Activated naive CD8-positive, alpha-beta T cell treated with anti-CD3 and anti-CD28 coated beads, Interleukin-2, amount 50 U/mL, for 24 hours (primary cell): ENCODE measurements at regions not wholly inside any gene's neighbourhood (a gene's known extent, or its start where the extent isn't known, plus 50 kb on each side); places are given as distances from the start of the nearest gene placed in this dataset.
"Not testable (repeated sequence)": the region's sequence is repeated elsewhere in the genome, so short reads cannot be mapped to it uniquely, and the experiment has no call there.

ENCODE experiments used
- ATAC-seq: fragments of 150-1000 bp; cut with Tn5 transposase; one replicate; pipeline ENCODE4 v1.10.0; 2021
- DNase-seq: peaks from one replicate; pipeline ENCODE4 v3.0.0; 2021
- H3K27ac Mint-ChIP-seq: one replicate; pipeline ENCODE4 v1.8.0; 2021; ENCODE audit warnings: mild to moderate bottlenecking, mixed read lengths
- H3K27me3 Mint-ChIP-seq: one replicate; pipeline ENCODE4 v1.8.0; 2021; ENCODE audit warnings: mixed read lengths
- H3K36me3 Mint-ChIP-seq: one replicate; pipeline ENCODE4 v1.8.0; 2021; ENCODE audit warnings: low read depth, mixed read lengths
- H3K4me1 Mint-ChIP-seq: one replicate; pipeline ENCODE4 v1.8.0; 2021; ENCODE audit warnings: mixed read lengths
- H3K4me3 Mint-ChIP-seq: one replicate; pipeline ENCODE4 v1.8.0; 2021; ENCODE audit warnings: mild to moderate bottlenecking, moderate library complexity, mixed read lengths
- H3K9me3 Mint-ChIP-seq: one replicate; pipeline ENCODE4 v1.8.0; 2021; ENCODE audit warnings: mixed read lengths

DNA sequence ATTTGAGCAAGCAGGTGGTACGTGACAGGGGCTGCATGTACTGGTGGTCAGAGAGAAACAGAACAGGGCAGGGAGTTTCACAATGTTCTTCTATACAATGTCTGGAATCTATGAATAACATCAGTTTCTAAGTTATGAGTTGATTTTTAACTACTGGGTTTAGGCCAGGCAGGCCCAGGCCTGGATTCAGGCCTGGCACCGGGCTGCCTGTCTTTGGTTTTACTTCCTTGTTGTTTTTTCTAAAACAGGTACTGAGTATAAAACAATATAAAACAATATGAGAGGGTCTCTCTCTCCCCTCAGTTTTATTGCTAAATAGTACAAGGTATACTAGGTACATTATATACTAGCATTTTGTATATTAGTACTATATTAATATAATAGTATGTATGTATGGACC is 742.7 kb upstream of the FAT3 start:
- DNase-seq, H3K4me3 Mint-ChIP-seq, ATAC-seq, H3K27ac Mint-ChIP-seq, H3K27me3 Mint-ChIP-seq, H3K36me3 Mint-ChIP-seq, H3K4me1 Mint-ChIP-seq: not testable (repeated sequence)
- peaks cover 39% of the 10 kb centered on the region for H3K9me3 Mint-ChIP-seq

DNA sequence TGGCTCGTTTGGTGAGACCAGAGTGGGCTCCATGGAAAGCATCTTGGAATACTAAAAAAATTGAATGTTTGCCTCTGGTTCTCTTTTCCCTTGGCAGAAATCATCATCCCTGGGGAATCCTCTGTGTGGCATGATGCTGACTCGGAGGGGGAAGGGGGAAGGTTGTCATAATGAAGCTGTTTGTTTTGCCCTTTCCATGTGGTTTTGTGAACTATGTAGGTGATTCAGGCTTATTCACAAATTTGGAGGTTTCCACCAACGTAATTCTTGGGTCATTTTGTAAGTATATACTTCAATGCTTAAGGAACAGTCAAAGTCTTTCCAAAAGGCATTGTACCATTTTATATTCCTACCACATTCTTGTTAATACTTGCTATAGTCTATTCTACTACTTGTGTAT is 754.0 kb upstream of the FAT3 start:
- DNase-seq (no peak), ATAC-seq (no peak)
- Mint-ChIP-seq H3K4me3 (no peak overlapping the region), H3K4me1 (no peaks in the 10 kb centered on the region), H3K36me3 (no peaks in the 10 kb centered on the region), H3K9me3 (peaks cover 3% of the 10 kb centered on the region), H3K27me3 (no peaks in the 10 kb centered on the region), H3K27ac (no peak overlapping the region)

DNA sequence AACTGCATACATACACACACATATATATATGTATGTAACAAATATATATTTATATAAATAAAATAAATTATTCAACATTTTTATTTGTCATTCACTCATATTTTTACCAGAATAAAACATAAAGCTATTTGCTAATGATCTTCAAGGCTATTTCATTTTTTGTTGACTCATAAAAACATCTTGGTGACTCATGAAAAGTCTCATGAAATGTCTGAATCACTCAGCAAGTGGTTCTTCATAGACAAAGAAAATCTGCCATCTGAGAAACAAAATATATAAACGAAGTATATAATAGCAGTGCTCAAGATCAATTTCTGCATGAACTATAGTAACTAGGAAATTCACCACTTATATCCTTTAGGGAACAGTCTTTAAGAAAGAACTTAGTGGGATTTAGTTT is 764.8 kb upstream of the FAT3 start:
- DNase-seq = no peak
- no peaks in the 10 kb centered on the region for H3K27me3 Mint-ChIP-seq
- H3K36me3 Mint-ChIP-seq = no peaks in the 10 kb centered on the region
- H3K27ac Mint-ChIP-seq = no peak overlapping the region
- H3K4me1 Mint-ChIP-seq = no peaks in the 10 kb centered on the region
- no peak overlapping the region for H3K4me3 Mint-ChIP-seq
- no peak for ATAC-seq
- H3K9me3 Mint-ChIP-seq = peaks cover 4% of the 10 kb centered on the region

DNA sequence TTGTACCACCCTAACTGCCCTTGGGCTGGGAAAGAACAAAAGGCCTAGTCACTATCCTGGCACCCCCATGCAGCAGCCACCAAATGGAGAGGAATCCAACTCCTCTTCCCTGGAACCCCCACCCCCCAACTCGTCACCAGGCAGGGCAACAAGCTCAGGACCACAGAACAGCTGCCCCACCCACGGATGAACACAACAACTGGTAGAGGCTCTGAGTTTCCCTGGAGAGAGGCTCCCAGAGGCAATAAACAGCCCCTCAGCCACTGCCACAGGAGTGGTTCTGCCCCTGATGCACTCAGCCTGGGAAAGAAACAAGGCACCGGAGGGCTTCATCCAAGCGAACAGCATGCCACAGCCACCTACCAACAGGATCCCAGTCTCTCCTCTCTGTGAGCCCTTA is 778.4 kb upstream of the FAT3 start:
- no peak overlapping the region for H3K27ac Mint-ChIP-seq
- peaks cover 11% of the 10 kb centered on the region for H3K9me3 Mint-ChIP-seq
- ATAC-seq (no peak), DNase-seq (no peak)
- H3K36me3 Mint-ChIP-seq = no peaks in the 10 kb centered on the region
- H3K4me3 Mint-ChIP-seq = no peak overlapping the region
- no peaks in the 10 kb centered on the region for H3K4me1 Mint-ChIP-seq
- no peaks in the 10 kb centered on the region for H3K27me3 Mint-ChIP-seq

DNA sequence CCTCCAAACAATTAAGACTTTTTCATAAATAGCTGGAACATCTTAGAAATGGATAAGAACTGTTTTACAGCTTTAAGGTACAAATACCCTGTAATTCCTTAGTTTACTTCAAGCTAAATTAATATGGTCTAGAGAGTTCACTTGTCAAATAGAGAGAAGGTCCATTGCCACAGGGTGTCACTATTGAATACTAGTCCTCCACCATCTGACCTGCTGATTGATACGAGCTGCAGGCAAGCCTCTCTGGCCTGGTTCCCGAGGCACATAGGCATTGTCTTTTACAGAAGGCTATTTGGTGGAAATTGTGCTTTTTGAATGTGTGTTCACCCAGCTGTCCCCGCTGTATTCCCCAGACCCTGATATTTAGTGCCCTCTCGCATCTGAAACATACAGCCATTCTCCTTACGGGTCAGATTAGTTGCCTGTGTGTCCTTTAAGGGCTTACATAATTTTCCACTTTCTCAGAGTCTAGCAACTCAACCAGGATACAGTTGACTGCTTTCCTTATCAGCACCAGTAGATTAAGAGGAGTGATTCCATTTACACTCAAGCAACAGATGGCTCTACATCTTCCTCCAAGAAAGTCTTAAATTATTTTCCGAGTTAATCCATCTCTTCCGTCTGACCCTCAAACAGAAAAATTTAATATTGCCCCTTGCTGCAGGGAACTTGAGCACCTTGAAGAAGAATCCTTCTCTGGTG is 788.8 kb upstream of the FAT3 start:
- DNase-seq = no peak
- Mint-ChIP-seq H3K4me3 (no peak overlapping the region), H3K27me3 (no peaks in the 10 kb centered on the region), H3K4me1 (no peaks in the 10 kb centered on the region), H3K9me3 (peaks cover 17% of the 10 kb centered on the region), H3K27ac (no peak overlapping the region), H3K36me3 (no peaks in the 10 kb centered on the region)
- ATAC-seq = no peak

DNA sequence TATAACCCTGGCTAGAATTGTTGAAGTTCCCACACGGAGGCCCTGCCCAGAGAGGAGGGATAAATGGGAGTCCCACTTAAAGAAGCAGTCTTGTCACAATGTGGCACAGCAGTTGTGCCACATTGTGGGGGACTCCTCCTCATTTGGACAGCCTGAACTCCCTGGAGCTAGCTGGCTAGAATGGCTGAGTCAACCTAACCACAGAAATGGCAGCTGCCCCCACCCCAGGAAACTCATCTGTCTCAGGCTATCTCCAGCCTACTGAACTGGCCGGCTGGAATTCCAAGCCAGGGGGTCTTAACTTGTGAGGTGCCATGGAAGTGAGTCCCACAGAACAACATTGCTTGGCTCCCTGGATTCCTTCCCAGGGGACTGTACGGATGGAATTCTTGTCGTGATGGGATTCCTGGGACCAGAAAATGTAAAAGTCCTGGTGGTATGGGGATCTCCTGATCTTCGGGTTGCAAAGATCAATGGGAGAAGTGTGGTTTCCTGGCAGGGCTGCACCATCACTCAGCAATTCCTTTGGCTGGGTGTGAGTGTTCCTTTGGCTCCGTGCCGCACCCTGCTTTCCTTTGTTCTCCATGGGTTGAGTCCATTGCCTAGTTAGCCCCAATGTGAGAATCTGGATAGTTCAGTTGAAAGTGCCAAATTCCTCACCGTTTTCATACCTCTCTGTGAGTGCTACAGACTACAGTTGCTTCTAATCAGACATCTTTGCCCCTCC is 791.2 kb upstream of the FAT3 start:
- H3K4me1 Mint-ChIP-seq = no peaks in the 10 kb centered on the region
- no peaks in the 10 kb centered on the region for H3K36me3 Mint-ChIP-seq
- DNase-seq (no peak), ATAC-seq (no peak)
- H3K27ac Mint-ChIP-seq = no peak overlapping the region
- no peaks in the 10 kb centered on the region for H3K27me3 Mint-ChIP-seq
- H3K9me3 Mint-ChIP-seq = peaks cover 21% of the 10 kb centered on the region
- H3K4me3 Mint-ChIP-seq = no peak overlapping the region

DNA sequence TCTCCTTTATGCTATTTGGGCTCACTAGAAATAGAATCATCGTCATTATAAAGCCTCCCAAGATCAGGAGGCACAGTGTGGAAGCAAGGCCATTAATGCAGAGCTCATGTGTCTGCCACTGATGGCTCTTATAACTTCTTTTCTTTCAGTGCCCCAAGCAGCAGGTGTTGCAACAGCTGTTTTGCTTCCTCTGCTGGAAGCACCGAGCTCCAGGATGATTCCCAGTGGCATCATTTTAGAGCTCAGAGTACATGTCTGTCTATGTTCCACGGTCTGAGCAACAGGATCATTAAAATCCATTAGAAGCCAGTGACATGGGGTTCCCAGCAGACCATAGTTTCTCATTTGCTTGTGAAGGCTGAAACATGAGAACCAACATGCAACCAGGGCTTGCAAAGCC is 803.0 kb upstream of the FAT3 start:
- Mint-ChIP-seq H3K27me3 (no peaks in the 10 kb centered on the region), H3K27ac (no peak overlapping the region), H3K4me3 (no peak overlapping the region), H3K9me3 (peaks cover 3% of the 10 kb centered on the region), H3K4me1 (no peaks in the 10 kb centered on the region), H3K36me3 (no peaks in the 10 kb centered on the region)
- DNase-seq = no peak
- ATAC-seq = no peak

DNA sequence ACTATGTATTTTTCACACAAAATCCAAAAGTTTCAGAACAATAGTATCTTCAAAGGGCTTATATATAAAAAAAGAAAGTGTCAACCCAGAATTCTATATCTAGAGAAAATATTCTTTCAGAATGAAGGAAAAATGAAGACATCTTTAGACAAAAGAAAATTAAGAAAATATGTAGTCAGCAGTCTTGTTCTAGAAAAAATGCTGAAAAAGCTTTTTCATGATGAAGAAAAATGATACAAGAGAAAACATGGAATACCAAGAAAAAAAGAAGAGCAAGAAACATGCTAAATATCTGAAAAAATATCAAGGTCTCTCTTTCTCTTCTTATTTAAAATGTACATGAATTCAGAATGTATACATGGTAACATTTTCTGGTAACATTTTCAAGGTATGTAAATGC is 816.8 kb upstream of the FAT3 start:
- no peak overlapping the region for H3K27ac Mint-ChIP-seq
- ATAC-seq (no peak), DNase-seq (no peak)
- peaks cover 3% of the 10 kb centered on the region for H3K9me3 Mint-ChIP-seq
- H3K27me3 Mint-ChIP-seq = no peaks in the 10 kb centered on the region
- no peaks in the 10 kb centered on the region for H3K36me3 Mint-ChIP-seq
- no peaks in the 10 kb centered on the region for H3K4me1 Mint-ChIP-seq
- no peak overlapping the region for H3K4me3 Mint-ChIP-seq

DNA sequence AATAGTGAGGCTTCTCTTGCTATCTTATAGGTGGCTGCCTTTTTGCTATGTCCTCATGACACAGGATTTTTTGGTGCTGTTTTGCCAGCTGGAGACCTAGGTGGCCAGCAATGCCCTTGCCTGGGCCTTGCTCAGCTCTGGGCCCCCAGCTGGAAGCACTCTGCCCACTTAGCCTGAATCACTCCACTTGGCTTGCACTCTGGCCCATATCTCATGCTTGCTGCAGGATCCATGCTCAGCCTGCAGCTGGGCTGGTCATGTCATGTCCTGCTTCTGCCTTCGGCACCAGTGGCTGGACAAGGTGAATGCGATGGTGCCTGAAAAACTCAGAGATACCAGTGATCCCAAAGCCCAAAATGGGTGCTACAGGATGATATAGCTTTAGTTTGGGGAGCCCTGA is 818.6 kb upstream of the FAT3 start:
- Mint-ChIP-seq H3K27me3 (no peaks in the 10 kb centered on the region), H3K36me3 (no peaks in the 10 kb centered on the region), H3K27ac (no peak overlapping the region), H3K4me3 (no peak overlapping the region), H3K4me1 (no peaks in the 10 kb centered on the region), H3K9me3 (no peaks in the 10 kb centered on the region)
- no peak for ATAC-seq
- DNase-seq = no peak

DNA sequence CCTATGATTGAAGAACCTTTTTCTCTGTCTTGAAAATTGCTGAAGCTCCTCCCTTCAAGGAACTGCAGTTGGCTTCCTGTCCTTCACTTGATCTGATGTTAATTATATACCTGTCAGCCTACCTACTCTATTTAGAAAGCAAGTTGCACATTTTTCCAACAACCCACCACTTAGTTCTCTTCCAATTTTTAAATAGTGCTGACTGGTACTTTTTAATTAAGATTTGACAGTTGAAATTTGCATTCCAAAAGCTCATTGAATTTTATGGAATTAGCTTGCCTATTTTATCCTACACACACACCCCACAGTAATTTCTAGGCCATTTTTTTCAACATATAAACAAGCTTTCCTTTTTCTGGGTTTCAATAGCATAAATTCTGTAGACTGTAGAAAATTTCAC is 820.3 kb upstream of the FAT3 start:
- Mint-ChIP-seq H3K36me3 (no peaks in the 10 kb centered on the region), H3K4me1 (no peaks in the 10 kb centered on the region), H3K27ac (no peak overlapping the region), H3K9me3 (peaks cover 3% of the 10 kb centered on the region), H3K4me3 (no peak overlapping the region), H3K27me3 (no peaks in the 10 kb centered on the region)
- ATAC-seq (no peak), DNase-seq (no peak)

DNA sequence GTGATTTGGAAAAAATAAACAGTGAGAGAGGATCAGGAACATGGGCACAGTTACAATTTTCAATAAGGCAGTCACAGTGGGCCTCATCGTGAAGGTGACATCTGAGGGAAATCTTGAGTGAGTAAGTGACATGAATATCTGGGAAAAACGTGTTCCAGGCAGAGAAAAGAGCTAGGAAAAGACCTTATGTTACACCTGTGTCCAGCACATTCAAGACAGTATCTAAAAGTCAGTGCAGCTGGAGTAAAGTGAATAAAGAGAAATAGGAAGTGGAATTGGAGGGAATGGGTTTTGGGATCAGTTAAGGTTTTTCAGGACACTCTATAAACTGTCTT is 827.5 kb upstream of the FAT3 start:
- ATAC-seq = no peak
- Mint-ChIP-seq H3K27me3 (no peaks in the 10 kb centered on the region), H3K4me3 (no peak overlapping the region), H3K36me3 (no peaks in the 10 kb centered on the region), H3K9me3 (peaks cover 25% of the 10 kb centered on the region), H3K4me1 (no peaks in the 10 kb centered on the region), H3K27ac (no peak overlapping the region)
- DNase-seq = no peak

DNA sequence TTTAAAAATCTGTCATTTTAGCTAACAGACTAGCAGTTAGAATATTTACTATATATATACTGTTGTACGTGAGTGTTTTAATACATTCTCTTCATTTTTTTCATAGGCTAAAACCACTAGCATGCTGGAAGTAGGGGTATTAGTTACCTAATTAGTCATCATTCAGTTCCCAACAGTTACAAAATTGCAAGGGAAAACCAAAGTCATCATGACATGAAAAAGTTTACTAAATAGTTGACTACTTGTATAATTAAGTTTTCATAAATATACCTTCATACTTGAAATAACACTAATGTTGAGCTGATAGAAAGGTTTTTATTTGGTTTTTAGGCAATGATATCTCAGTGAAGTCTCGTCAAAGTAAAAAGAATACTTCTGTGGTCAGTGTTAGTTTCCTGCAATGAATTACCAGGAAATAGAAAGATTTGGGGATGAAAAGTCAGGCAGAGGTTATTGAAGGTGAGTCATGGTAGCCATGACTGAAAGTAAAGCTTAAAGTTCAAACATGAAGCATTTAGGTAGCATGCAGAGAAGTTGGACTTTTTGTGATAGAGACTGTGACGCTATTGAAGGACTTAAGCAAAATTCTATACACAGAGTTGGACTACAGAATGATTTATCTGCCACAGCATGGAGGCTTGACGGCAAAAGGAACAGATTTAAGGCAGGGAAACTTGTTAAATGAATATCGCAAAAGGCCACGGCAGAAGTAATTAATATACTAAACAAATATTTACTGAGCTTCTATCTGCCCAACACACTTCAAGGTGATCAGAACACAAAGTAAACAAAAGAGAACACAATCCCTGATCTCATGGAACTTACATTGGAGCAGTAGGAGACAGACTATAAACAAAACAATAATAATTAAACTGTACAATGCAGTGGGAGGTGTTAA is 828.1 kb upstream of the FAT3 start:
- peaks cover 31% of the 10 kb centered on the region for H3K9me3 Mint-ChIP-seq
- DNase-seq = no peak

DNA sequence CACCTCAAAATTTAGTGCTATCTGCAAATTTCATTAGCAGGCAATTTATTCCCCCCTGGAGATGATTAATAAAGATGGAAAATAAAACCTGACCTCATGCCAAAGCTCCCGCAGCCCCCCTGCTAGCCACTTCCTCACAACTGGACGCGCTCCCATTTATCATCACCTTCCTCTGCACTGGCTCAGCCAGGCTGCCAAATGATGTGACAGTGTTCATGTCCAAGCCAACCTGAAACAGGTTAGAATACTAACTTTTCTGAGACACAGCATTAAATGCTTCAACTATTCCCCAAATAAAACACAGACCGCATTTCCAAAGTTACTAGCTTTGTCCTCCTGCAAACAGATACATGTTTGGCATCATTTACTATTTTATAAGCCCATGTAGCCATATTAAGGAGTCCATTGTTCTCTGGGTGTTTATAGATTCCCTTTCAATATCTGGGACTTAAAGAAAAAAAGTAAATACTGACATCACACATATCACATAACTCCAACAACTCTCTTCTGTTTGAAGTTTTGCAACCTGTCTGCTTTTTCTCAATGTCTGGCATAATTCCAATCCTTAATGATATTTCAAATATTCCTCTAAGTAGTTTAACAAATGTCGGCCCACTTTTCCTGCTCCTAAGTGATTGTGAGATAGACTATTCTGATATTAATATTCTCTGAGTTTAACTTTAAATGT is 829.7 kb upstream of the FAT3 start:
- H3K4me3 Mint-ChIP-seq = no peak overlapping the region
- H3K27me3 Mint-ChIP-seq = no peaks in the 10 kb centered on the region
- H3K27ac Mint-ChIP-seq = no peak overlapping the region
- DNase-seq = no peak
- H3K9me3 Mint-ChIP-seq = peaks cover 37% of the 10 kb centered on the region
- no peaks in the 10 kb centered on the region for H3K36me3 Mint-ChIP-seq
- no peaks in the 10 kb centered on the region for H3K4me1 Mint-ChIP-seq
- no peak for ATAC-seq

More for the DNA sequence above, 828.1 kb upstream of the FAT3 start:
- Mint-ChIP-seq H3K27me3 (no peaks in the 10 kb centered on the region), H3K27ac (no peak overlapping the region), H3K4me1 (no peaks in the 10 kb centered on the region), H3K36me3 (no peaks in the 10 kb centered on the region), H3K4me3 (no peak overlapping the region)
- no peak for ATAC-seq

DNA sequence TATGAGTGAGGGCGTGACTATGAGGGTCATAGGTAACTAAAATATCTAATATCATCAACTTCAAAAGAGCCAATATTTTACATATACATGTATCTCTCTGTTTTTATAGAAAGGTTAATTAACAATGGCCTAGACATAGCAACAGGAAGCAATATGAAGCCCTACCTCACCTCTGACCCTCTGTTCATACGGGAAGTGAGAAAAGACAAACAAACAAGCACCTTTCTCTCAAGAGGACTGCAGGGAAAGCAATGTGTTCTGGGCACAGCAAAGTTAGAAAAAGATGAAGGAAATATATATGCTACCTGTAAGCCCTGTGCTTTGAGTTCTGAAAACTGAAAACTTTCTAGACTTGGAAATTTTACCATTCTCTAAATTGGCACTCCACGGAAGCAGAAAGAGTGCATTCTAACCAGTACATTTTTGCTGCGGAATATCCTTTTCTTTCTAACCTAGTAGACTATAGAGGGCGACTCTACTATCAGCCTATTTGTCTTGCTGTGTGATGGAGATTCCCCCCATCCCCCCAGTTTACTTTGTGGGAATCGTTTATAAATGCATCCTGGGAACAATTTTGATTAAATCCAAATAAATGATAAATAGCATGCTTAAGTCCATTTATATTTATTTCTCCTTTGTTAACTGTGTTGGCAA is 830.4 kb upstream of the FAT3 start:
- no peak for ATAC-seq
- Mint-ChIP-seq H3K4me1 (no peaks in the 10 kb centered on the region), H3K4me3 (no peak overlapping the region), H3K27me3 (no peaks in the 10 kb centered on the region), H3K27ac (no peak overlapping the region), H3K36me3 (no peaks in the 10 kb centered on the region), H3K9me3 (peaks cover 39% of the 10 kb centered on the region)
- no peak for DNase-seq
